HG02852 (cell line): ENCODE measurements at regions not wholly inside any gene's neighbourhood (a gene's known extent, or its start where the extent isn't known, plus 50 kb on each side); places are given as distances from the start of the nearest gene placed in this dataset.

Source experiments
- ATAC-seq: cut with Tn5 transposase; IDR thresholded peaks from one replicate; pipeline ENCODE4 v1.9.1; 2021; ENCODE audit warnings: mild to moderate bottlenecking, moderate library complexity; ENCODE audit not compliant: unreplicated experiment

GRCh38 chr5:60271517-60271916 is 378.0 kb upstream of the PDE4D start:
- no peak for ATAC-seq

GRCh38 chr5:60267907-60268306 is 374.4 kb upstream of the PDE4D start:
- no peak for ATAC-seq

DNA sequence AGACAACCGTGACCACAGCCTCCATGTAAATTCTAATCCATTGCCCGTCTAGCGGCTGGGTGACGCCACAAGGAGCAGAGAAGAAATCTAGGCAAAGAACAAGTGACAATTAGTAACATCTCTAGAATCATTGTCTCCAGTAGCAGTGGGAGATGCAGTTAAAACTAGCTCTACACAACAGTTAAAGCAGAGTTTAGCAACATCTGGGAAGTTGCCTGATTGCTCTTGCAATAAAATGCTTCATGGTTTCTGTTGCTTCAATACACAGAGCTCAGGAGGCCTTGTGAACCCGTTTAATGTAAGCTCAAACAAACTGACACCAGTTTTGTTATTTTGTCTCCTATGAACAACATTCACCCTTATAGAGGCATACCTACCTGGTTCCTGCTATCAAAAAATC is 369.8 kb upstream of the PDE4D start:
- ATAC-seq = no peak

GRCh38 chr5:60262576-60263295 is 369.2 kb upstream of the PDE4D start:
- no peak for ATAC-seq

- no peak for ATAC-seq
Measured at GRCh38 chr5:60261732-60262131, 368.2 kb upstream of the PDE4D start.

GRCh38 chr5:60260658-60261057 is 367.1 kb upstream of the PDE4D start:
- no peak for ATAC-seq

DNA sequence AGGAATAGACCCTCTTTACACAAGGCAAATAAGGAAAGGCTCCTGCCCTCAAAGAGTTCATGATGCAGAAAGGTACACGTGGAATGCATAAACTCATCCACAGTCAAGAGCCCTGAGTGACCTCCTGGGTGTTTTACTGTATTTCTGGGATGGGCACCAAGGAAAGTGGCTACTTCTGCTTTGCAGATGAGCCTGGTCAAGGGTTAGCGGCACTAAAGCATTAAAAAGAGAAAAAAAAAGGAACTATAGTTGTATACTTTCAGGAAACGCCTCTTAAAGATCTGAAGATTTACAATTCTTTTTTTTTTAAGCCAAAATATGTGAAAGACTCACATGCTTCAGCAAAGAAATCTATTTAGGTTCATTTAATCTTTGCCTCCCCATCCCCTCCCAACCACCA is 366.2 kb upstream of the PDE4D start:
- ATAC-seq = no peak

GRCh38 chr5:60257596-60258271 is 364.2 kb upstream of the PDE4D start:
- ATAC-seq = no peak

DNA sequence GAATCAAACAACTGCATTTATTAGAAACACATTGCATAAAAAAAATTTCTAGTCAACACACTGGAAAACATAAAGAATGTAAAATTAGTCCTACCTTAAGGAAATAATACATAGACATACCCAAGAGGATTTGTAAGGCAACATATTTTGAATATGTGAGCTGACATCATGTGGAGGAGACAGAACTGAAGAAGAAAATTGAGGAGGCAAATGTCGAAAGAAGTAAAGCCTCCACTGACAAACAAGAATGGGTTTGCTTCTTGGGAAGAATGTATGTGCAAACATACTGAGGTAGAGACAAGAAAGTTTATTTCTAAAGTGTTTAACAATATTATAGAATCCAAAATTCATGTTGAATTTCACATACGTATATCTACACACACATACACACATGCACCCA is 363.0 kb upstream of the PDE4D start:
- ATAC-seq = no peak

GRCh38 chr5:60248901-60249300 is 355.4 kb upstream of the PDE4D start:
- peak; percentile 97 for ATAC-seq

DNA sequence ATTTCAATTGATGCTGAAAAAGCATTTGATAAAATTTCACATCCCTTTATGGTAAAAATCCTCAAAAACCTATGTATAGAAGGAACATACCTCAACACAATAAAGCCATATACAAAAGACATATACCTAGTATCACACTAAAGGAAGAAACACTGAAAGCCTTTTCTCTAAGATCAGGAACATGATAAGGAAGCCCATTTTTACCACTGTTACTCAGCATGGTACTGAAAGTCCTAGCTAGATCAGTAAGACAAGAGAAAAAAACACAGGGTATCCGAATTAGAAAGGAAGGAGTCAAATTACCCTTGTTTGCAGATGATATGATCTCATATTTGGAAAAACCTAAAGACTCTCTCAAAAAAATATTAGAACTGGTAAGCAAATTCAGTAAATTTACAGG is 350.2 kb upstream of the PDE4D start:
- ATAC-seq = peak; percentile 75

GRCh38 chr5:60232036-60232795 is 338.7 kb upstream of the PDE4D start:
- ATAC-seq = no peak

DNA sequence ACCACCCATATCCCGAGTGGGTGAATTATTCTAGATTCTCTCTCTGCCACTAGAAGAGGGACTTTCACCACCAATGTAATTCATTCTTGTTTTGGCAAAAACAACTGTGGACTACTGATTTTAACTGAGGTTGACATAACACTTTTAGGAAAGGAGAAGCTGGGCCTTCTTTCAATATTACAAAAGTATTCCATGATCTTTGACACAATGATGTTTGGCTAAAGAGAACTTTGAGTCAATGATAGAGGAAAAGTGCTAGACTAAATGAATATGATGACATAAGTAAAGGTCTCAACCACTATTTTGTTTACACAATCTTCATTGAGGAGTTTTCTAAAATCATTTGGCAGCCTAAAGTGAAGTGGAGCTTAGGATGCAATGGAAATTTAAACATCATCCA is 336.9 kb upstream of the PDE4D start:
- no peak for ATAC-seq

DNA sequence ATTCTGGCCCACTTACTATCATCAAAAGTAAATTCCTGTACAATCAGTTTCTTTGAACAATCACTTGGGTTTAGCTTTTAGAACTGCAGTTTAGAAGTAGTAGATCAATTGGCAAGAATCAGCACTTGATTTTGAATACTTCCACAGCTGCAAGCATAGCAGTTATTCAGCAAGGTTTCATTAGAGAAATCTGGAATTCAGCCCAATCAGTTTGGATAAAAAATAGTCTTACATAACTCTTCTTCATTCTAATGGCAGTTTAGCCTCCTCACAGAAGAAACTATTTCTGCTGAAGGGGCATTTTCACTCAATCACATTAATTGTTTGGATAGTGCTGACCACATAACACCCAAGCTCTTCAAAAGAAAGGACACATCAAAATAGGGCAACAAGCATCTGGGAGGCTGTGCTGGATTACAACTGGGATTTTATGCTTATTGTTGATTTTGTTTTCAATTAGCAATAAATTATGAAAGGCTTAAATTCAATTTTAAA is 336.2 kb upstream of the PDE4D start:
- no peak for ATAC-seq

GRCh38 chr5:60228676-60229075 is 335.1 kb upstream of the PDE4D start:
- no peak for ATAC-seq

DNA sequence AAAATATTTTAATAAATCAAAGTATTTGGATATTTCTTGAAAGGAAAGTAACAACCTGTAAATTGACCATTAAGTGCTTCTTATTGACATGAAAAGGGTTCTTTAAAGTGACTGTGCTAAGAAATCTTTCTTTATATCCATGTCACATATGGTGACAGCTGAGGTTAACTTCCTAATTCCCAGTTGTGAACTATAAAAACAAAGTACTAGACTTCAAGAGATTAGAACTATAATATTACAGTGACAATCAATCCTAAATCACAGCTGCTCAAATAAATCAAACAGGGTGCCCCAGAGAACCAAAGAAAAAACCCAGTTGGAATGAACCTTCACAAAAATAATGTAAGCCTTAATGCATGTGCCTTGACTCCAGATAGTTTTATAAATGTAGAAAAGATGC is 332.6 kb upstream of the PDE4D start:
- no peak for ATAC-seq

DNA sequence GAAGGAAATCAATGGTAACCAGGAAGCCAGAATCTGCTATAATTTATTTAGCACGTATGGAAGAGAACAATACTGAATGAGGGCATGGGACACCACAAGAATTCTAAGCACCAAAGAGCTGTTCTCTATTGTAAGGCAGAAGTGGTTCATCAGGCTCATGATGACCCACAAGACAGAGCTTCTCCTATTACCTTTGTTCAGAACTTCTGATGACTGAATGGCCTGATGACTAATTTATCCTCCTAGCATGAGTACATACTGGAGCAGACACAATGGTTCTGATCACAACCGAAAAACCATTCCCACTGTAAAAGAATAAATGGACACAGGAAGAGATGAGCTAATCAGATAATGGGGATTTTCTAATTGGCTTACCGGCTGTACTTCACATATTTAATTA is 329.8 kb upstream of the PDE4D start:
- no peak for ATAC-seq

- no peak for ATAC-seq
Measured at GRCh38 chr5:60219921-60220320, 326.4 kb upstream of the PDE4D start.

DNA sequence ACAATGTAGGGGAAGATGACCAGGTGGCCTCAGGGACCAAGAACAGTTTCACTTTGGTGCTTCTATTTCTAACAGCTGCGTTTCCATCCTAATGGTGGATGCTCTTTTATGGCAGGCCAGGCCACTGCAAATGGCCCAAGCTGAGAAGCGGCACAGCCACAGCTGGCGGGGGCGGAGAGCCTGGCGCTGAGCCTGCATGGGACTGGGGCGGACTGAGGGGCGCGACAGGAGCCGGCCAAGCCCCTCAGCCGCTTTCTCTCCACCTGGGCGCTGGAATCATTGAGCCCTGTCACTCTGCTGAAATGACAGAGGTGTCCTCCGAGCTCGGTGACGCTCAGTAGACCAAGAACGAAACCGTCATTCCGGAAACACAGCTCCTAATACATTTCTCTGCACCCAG is 317.3 kb upstream of the PDE4D start:
- ATAC-seq = no peak

GRCh38 chr5:60209146-60209840 is 315.8 kb upstream of the PDE4D start:
- ATAC-seq = no peak

DNA sequence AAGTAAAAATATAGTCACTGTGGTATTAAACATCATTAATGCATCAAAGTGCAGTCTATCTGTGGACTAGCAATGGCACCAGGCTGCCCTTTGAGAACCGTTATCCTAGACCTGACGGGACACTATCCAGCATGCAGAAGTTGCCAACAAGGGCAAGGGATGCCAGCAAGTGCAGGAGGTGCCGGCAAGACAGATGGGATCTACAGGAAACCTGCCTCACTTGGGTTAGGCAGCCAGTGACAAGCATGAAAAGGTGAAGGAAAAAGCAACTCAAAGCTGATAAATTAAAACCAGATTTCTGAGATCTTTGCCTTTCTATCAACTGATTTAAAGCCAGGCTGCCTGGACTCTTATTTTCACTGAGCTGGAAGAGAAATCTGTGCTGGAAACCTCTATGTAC is 315.2 kb upstream of the PDE4D start:
- no peak for ATAC-seq
